A549 (cell line): ENCODE measurements at regions not wholly inside any gene's neighbourhood (a gene's known extent, or its start where the extent isn't known, plus 50 kb on each side); places are given as distances from the start of the nearest gene placed in this dataset.

Experiments
- ATAC-seq, 2 experiments: fragments of 200-7000 bp in 1 of 2; fragments of >200 bp in 1 of 2; cut with Nextera tagmentation in 1 of 2; cut with Tn5 transposase in 1 of 2; 3 replicates each; pipeline versions ENCODE4 v1.8.0 to v1.9.1; 2018 to 2020; ENCODE audit warnings: mild to moderate bottlenecking in 1 of 2, moderate library complexity in 1 of 2
- CTCF ChIA-PET: fragments of 300-600 bp; sonication (Branson Sonifier 250); formaldehyde crosslinking; extraction: SDS; loops from one replicate; lab custom pipeline; 2021; ENCODE audit warnings: antibody characterized with exemption, inconsistent platforms; lab: Yijun Ruan, JAX
- POLR2A ChIA-PET: fragments of 350-600 bp; formaldehyde crosslinking; extraction: SDS; loops from one replicate; lab custom pipeline; 2021; ENCODE audit warnings: antibody characterized with exemption, inconsistent platforms; lab: Yijun Ruan, JAX
- DNase-seq, 2 experiments: peaks; one replicate each; pipeline versions ENCODE4 v3.0.0 to v3.0.0-alpha.2; 2011 to 2016; ENCODE audit warnings: low read depth in 1 of 2, low spot score in 1 of 2
- FAIRE-seq: peaks from 2 replicates; lab custom pipeline; 2011; peaks lifted over from hg19 to GRCh38; lab: Jason Lieb, UNC
- H3K27ac ChIP-seq, 2 experiments: fragments of >200 bp; sonication (Bioruptor Twin); formaldehyde crosslinking; 3 replicates each; pipeline ENCODE4 v1.5.1; 2016 to 2017
- H3K4me1 ChIP-seq: fragments of >200 bp; sonication (Bioruptor Twin); formaldehyde crosslinking; 3 replicates; pipeline ENCODE4 v1.6.1; 2016
- H3K4me2 ChIP-seq: fragments of >200 bp; sonication (Bioruptor Twin); formaldehyde crosslinking; 3 replicates; pipeline ENCODE4 v1.6.1; 2016
- H3K4me3 ChIP-seq: fragments of >200 bp; sonication (Bioruptor Twin); formaldehyde crosslinking; 3 replicates; pipeline ENCODE4 v1.5.1; 2016
- H3K9me3 ChIP-seq: fragments of >200 bp; sonication (Bioruptor Twin); formaldehyde crosslinking; 3 replicates; pipeline ENCODE4 v1.6.1; 2016
- CBX8 ChIP-seq: fragments of 200-600 bp; sonication (generic); IDR thresholded peaks from 2 replicates; pipeline ENCODE4 v1.6.1; 2016
- EHF ChIP-seq: fragments of 250-450 bp; sonication (Bioruptor Pico); IDR thresholded peaks from 2 replicates; pipeline ENCODE4 v1.5.0; 2020; ENCODE audit warnings: mild to moderate bottlenecking
- EHMT2 ChIP-seq: fragments of 200-600 bp; sonication (generic); IDR thresholded peaks from 2 replicates; pipeline ENCODE4 v1.6.1; 2016; ENCODE audit warnings: antibody characterized with exemption, low read depth, mild to moderate bottlenecking, moderate library complexity
- ESRRA ChIP-seq: fragments of 150-350 bp; IDR thresholded peaks from 2 replicates; pipeline ENCODE4 v1.6.1; 2014; ENCODE audit warnings: mild to moderate bottlenecking, low read length, borderline replicate concordance
- FOSL2 ChIP-seq, 2 experiments: fragments of 450-650 bp in 1 of 2; fragments of >200 bp in 1 of 2; sonication (Bioruptor Twin) in 1 of 2; formaldehyde crosslinking; IDR thresholded peaks; 2 replicates each; pipeline versions ENCODE4 v1.5.0 to v1.6.1; 2016 to 2020; ENCODE audit warnings: mild to moderate bottlenecking in 1 of 2, moderate library complexity in 1 of 2
- FOXS1 ChIP-seq: fragments of 250-450 bp; sonication (Bioruptor Pico); IDR thresholded peaks from 2 replicates; pipeline ENCODE4 v1.5.0; 2020; ENCODE audit warnings: mild to moderate bottlenecking, moderate library complexity
- HDAC2 ChIP-seq: fragments of 200-600 bp; sonication (generic); IDR thresholded peaks from 2 replicates; pipeline ENCODE4 v1.6.1; 2016
- HEYL ChIP-seq: fragments of 250-450 bp; sonication (Bioruptor Pico); IDR thresholded peaks from 2 replicates; pipeline ENCODE4 v1.8.0; 2021; ENCODE audit warnings: mild to moderate bottlenecking, moderate library complexity
- JUNB ChIP-seq: fragments of >200 bp; sonication (Bioruptor Twin); formaldehyde crosslinking; IDR thresholded peaks from 2 replicates; pipeline ENCODE4 v1.6.1; 2016
- KDM1A ChIP-seq: fragments of 200-600 bp; sonication (generic); IDR thresholded peaks from 2 replicates; pipeline ENCODE4 v1.6.1; 2016; ENCODE audit warnings: low read depth, mild to moderate bottlenecking
- KDM5A ChIP-seq: fragments of 200-600 bp; sonication (generic); IDR thresholded peaks from 2 replicates; pipeline ENCODE4 v1.6.1; 2016; ENCODE audit warnings: antibody characterized with exemption, mild to moderate bottlenecking
- MAFK ChIP-seq: fragments of 450-650 bp; IDR thresholded peaks from 2 replicates; pipeline ENCODE4 v1.6.1; 2014; ENCODE audit not compliant: partially characterized antibody
- MYC ChIP-seq: IDR thresholded peaks from 2 replicates; pipeline ENCODE4 v1.6.1; 2012; ENCODE audit warnings: mild to moderate bottlenecking, inconsistent platforms, low read length, improper control_type of control experiment, borderline replicate concordance
- NPAS2 ChIP-seq: fragments of 250-450 bp; sonication (Bioruptor Pico); IDR thresholded peaks from 2 replicates; pipeline ENCODE4 v1.8.0; 2022; ENCODE audit warnings: mild to moderate bottlenecking, moderate library complexity, borderline replicate concordance
- NR3C1 ChIP-seq: fragments of >200 bp; sonication (Bioruptor Twin); formaldehyde crosslinking; IDR thresholded peaks from 3 replicates; pipeline ENCODE4 v1.6.1; 2017
- RARB ChIP-seq: fragments of 250-450 bp; sonication (Bioruptor Pico); IDR thresholded peaks from 2 replicates; pipeline ENCODE4 v1.8.0; 2021; ENCODE audit warnings: mild to moderate bottlenecking, moderate library complexity
- RCOR1 ChIP-seq: fragments of 150-350 bp; IDR thresholded peaks from 2 replicates; pipeline ENCODE4 v1.6.1; 2014; ENCODE audit warnings: antibody characterized with exemption, low read length, low read depth
- RFX5 ChIP-seq: fragments of 450-650 bp; IDR thresholded peaks from 2 replicates; pipeline ENCODE4 v1.7.1; 2014; ENCODE audit warnings: antibody characterized with exemption, mild to moderate bottlenecking, moderate library complexity
- RNF2 ChIP-seq: fragments of 200-600 bp; sonication (generic); IDR thresholded peaks from 2 replicates; pipeline ENCODE4 v1.6.1; 2016; ENCODE audit warnings: low read depth, mild to moderate bottlenecking, antibody characterized with exemption, moderate library complexity, borderline replicate concordance
- ZC3H11A ChIP-seq: fragments of 450-650 bp; IDR thresholded peaks from 2 replicates; pipeline ENCODE4 v1.6.1; 2014; ENCODE audit warnings: antibody characterized with exemption, mild to moderate bottlenecking
- ZNF302 ChIP-seq: fragments of 250-450 bp; sonication (Bioruptor Pico); IDR thresholded peaks from 2 replicates; pipeline ENCODE4 v1.9.0; 2021; ENCODE audit warnings: inconsistent platforms, mild to moderate bottlenecking, moderate library complexity
- ZSCAN20 ChIP-seq: fragments of 250-450 bp; sonication (Bioruptor Pico); IDR thresholded peaks from 2 replicates; pipeline ENCODE4 v1.8.0; 2022; ENCODE audit warnings: mild to moderate bottlenecking, moderate library complexity
- WGBS: methylation state at CpG from one replicate; pipeline ENCODE4 v1.1.6; 2017; ENCODE audit errors: missing lambda C conversion rate; 5-methylcytosine and 5-hydroxymethylcytosine counted together
- TF ChIP-seq, protein P1 (sequence below): fragments of 150-350 bp; IDR thresholded peaks from 2 replicates; pipeline ENCODE4 v1.6.1; 2014; ENCODE audit warnings: low read depth, mild to moderate bottlenecking, low read length
- TF ChIP-seq, protein P2 (sequence below): IDR thresholded peaks from 2 replicates; pipeline ENCODE4 v1.6.1; 2012

DNA sequence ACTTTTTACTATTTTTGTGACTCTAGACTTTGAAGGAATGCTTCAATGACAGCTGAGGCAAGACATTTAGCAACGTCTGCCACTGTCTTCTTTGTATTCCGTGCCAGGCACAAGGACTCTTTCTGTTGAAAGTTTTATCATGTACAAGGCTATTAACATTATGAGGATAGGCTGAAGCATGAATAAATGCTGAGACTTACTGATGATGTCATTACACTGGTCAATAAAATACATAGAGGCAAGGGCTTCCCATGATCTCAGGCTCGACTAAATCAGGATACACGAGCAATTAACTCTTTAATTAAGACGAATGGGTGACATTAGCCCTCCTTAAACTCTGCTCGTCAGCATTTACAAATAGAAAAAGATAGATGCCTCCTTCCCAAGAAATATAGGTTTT is 1393.3 kb upstream of the WWC1 start:
- Histone ChIP-seq H3K9me3 (no peaks in the 10 kb centered on the region), H3K27ac (no peak overlapping the region), H3K4me1 (no peaks in the 10 kb centered on the region), H3K4me2 (no peak overlapping the region), H3K4me3 (no peak overlapping the region)
- CTCF ChIA-PET, result no interaction called here
- WGBS, result 4% methylated on average over 6 of the region's 6 CpGs
- DNase-seq (no peak), FAIRE-seq (no peak), ATAC-seq (no peak)
- POLR2A ChIA-PET, result no interaction called here
- TF ChIP-seq NR3C1 (no peak), FOSL2 (IDR thresholded peaks at IDR 0.05) (no peak), FOSL2 (CRISPR knock-in tag; IDR thresholded peaks at IDR 0.05) (no peak), ZNF302 (CRISPR knock-in tag) (no peak), RARB (CRISPR knock-in tag) (no peak), KDM5A (no peak), FOXS1 (CRISPR knock-in tag) (no peak), EHF (CRISPR knock-in tag) (no peak), HEYL (no peak), KDM1A (no peak), NPAS2 (CRISPR knock-in tag) (no peak), ZSCAN20 (no peak), MAFK (no peak), JUNB (no peak), RFX5 (no peak), MYC (no peak)
- TF ChIP-seq, protein P1, sequence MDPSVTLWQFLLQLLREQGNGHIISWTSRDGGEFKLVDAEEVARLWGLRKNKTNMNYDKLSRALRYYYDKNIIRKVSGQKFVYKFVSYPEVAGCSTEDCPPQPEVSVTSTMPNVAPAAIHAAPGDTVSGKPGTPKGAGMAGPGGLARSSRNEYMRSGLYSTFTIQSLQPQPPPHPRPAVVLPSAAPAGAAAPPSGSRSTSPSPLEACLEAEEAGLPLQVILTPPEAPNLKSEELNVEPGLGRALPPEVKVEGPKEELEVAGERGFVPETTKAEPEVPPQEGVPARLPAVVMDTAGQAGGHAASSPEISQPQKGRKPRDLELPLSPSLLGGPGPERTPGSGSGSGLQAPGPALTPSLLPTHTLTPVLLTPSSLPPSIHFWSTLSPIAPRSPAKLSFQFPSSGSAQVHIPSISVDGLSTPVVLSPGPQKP, result no peak

DNA sequence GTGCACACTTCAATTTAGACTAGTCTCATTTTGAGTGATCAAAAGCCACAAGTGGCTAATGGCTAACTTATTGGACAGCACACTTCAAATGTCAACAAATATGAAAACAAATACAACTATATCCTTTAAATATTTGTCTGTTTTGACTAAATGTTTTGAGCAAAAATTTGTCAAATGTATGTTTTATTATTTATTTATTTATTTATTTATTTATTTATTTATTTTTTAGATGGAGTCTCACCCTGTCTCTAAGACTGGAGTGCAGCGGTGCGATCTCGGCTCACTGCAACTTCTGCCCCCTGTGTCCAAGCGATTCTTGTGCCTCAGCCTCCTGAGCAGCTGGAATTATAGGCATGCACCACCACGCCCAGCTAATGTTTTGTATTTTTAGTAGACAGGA is 1392.1 kb upstream of the WWC1 start:
- ATAC-seq (no peak), DNase-seq (no peak), FAIRE-seq (no peak)
- TF ChIP-seq RCOR1 (no peak), HDAC2 (no peak), RNF2 (no peak), CBX8 (no peak), EHMT2 (no peak), ZC3H11A (peak; percentile 76)
- TF ChIP-seq, protein P2, sequence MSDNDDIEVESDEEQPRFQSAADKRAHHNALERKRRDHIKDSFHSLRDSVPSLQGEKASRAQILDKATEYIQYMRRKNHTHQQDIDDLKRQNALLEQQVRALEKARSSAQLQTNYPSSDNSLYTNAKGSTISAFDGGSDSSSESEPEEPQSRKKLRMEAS, result no peak
- CTCF ChIA-PET, result no interaction called here
- Histone ChIP-seq H3K4me1 (no peaks in the 10 kb centered on the region), H3K9me3 (no peaks in the 10 kb centered on the region), H3K4me3 (no peak overlapping the region), H3K4me2 (no peak overlapping the region), H3K27ac (no peak overlapping the region)
- POLR2A ChIA-PET, result no interaction called here
- WGBS, result 51% methylated on average over 5 of the region's 5 CpGs

DNA sequence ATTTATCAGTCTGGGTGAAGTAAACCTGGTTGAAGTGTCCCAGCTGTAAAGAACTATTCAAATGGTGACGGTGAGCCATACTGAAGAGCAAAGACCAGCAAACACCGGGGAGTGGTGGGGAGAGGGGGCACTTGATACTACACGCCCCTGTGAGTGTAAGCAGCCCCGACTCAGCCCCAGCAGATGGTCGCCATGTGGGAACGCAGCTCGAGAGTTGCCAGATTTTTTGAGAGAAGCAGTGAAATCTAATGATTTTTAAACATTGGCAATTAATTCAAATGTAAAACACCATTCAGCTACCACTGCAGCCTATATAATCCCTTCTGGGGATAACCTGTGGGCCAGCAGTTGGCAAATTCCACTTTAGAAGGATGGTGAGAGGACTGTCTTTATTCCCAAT is 1386.9 kb upstream of the WWC1 start:
- 0 out of 3 replicates have a peak, but pooled peaks cover 9% of the 10 kb centered on the region for H3K4me1 ChIP-seq
- WGBS, result 21% methylated on average over 7 of the region's 7 CpGs
- ChIA-PET CTCF (no interaction called here), POLR2A (no interaction called here)
- H3K27ac ChIP-seq, result no peak overlapping the region
- H3K9me3 ChIP-seq, result no peaks in the 10 kb centered on the region
- no peak overlapping the region for H3K4me2 ChIP-seq
- no peak for ATAC-seq
- no peak overlapping the region for H3K4me3 ChIP-seq
- no peak for FAIRE-seq
- DNase-seq, result no peak
- TF ChIP-seq ESRRA, result no peak
